ENCODE measurements at regions not wholly inside any gene's neighbourhood (a gene's known extent, or its start where the extent isn't known, plus 50 kb on each side); places are given as distances from the start of the nearest gene placed in this dataset.

DNA sequence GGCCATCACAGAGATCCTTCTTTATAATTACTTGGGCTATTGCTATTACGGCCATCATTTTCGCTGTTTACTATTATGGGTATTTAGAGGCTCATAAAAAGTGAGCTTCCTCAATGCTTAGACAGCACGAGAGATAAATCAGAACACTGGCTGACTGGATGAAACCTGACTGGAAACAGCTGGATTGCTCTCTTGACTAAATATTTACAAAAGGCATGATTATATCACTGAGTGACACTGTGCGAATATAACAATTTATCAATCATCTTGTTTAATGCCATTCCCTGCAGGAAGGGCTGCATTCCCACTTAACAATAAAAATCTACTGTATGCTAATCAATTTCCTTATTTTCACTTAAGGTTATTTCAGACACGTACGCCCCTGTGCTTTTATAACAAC lies 260.1 kb upstream of the ARID1B start:
- no peak for DNase-seq (ENCODE audit: low read depth)

DNA sequence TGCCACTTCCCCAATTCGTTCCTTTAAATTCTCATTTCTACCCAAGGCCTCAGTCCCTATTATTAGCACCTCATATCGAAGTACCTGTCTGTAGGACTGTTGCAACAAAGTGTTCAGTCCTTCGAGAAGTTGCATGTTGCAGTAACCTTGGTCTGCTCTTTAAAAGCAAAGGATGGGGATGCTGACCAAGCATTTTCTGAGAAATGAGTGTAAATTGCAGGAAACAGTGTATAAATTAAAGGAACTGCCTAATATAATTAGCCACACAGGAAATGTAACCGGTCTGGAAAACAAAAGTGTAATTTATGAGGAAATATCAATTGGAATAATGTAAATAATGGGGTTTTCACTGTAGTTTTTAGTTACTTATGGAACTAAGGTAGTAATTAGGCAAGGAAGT lies 261.9 kb upstream of the ARID1B start:
- no peak for DNase-seq (ENCODE audit: low read depth)

GRCh38 chr6:156513504-156513903 lies 263.7 kb upstream of the ARID1B start:
- no peak for DNase-seq (ENCODE audit: low read depth)

- no peak for DNase-seq (ENCODE audit: low read depth)
These were observed 265.6 kb upstream of the ARID1B start for GRCh38 chr6:156511570-156511969.

- no peak for DNase-seq (ENCODE audit: low read depth)
These were observed 266.1 kb upstream of the ARID1B start for GRCh38 chr6:156511051-156511450.

DNA sequence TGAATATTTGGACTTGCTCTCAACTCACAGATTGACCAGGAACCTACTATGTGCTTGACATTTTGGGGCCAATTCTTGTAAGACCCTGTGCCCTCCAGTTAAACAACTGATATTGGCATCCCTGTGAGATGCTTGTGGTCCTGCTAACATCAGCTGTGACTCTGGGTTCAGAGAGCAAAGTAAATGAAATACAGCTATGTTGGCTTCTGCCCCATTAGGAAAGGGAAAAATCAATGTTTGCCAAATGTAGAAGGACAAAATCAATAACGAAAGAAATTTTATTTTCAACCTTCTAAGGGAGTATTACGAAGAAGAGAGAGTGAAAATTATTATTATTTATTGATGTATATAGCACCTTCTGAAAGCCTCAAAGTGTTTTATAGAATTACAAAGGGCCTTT lies 266.9 kb upstream of the ARID1B start:
- no peak for DNase-seq (ENCODE audit: low read depth)

- no peak for DNase-seq (ENCODE audit: low read depth)
These were observed 267.7 kb upstream of the ARID1B start for GRCh38 chr6:156509496-156509895.

DNA sequence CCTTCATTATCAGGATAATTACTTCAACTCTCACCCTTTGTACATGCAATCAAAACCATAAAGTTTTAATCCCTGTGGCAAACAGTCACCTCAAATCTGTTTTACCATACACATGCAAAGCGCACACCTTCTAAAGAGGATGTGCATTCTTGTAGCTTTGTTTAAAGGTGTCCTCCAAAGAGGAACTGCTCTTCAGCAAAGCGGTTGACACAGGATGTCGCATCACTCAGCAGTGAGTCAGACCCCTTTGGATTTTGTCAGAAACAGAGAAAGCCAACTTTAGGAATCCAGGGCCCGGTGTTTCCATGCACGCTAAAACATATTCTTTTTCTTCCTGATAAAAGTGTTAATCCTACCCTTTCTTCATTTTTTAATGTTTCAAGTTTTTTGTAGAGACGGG lies 268.3 kb upstream of the ARID1B start:
- DNase-seq (ENCODE audit: low read depth) = no peak

GRCh38 chr6:156508126-156508525 lies 269.1 kb upstream of the ARID1B start:
- DNase-seq (ENCODE audit: low read depth) = no peak

- DNase-seq (ENCODE audit: low read depth) = no peak
These were observed 269.5 kb upstream of the ARID1B start for GRCh38 chr6:156507656-156508055.

- DNase-seq (ENCODE audit: low read depth) = no peak
These were observed 270.1 kb upstream of the ARID1B start for GRCh38 chr6:156507106-156507505.

DNA sequence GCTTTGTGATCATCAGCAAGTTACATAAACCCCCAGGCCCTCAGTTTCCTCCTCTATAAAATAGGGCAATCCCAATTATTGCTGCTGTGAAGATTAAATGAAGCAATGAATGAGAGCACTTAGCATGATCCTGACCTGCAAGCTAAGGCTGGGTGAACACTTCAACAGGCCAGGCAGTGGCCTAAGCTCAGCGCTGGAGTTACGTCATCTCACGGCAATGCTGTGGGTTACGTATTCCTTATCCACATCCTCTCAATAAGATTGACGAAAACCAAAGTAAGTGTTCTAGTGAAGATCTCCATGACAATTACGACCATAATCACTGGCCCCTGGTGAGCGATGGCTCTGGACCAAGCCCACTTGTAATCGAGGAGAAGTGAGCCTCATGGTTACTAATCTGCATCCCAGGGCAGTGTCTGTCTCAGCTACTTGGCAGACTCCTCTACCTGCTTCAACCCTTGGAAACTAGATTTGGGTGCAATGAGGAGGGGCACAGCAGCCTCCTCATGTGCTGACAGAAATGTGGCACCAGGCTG lies 274.1 kb upstream of the ARID1B start:
- no peak for DNase-seq (ENCODE audit: low read depth)

DNA sequence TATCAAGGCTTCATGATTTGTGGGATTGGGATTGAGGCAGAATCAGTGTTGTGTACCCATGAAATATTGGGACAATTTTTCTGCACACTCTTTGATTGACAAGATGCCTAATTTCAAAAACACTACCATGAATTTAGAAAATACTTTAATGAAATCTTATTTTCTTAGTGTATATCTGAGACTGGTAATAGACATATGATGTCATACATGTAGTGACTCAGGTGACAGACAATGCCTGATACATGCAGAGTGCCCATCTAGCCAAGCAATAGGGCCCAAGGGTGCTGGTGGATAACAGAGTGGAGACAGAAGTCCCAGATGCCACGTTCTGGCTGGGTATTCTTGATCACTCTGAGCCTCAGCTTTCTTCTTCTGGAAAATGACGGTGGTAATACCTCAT lies 279.6 kb upstream of the ARID1B start:
- DNase-seq (ENCODE audit: low read depth) = no peak

DNA sequence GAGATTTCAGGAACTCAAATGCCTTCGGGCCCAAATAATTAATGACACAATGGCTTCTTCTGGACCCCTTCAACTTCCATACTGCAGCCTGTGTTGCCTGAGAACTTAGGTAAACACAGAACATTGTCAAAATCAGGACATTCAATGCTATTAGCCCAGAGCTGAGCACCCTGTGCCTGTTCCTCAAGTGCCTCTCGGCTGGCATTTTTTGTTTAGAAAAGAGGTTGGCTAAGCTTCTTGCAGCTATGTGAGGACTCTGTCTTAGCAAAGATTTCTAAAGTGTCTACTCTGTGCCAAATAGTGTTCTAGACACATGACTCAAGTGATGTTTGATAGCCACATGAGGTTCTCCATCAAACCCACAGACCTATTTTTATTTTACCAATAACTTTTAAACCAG lies 289.3 kb upstream of the ARID1B start:
- DNase-seq (ENCODE audit: low read depth) = no peak

DNA sequence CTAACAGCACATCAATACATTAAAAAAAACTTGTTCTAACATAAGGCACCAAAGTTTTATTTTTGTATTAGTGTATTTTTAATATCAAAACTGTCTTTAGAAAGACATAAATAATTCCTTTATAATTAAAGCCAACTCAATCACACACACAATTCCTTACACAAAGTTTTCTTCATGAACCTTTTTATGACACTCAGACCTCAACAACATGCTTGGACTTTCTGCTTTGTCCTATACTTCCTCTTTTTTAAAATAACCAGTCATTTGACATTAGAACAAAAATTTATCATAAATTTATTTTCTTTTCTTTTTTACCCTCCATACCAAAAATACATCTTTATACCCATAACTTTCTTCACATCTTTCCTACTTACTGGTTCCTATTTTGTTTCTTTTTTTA lies 292.0 kb upstream of the ARID1B start:
- no peak for DNase-seq (ENCODE audit: low read depth)

- no peak for DNase-seq (ENCODE audit: low read depth)
These were observed 302.6 kb upstream of the ARID1B start for GRCh38 chr6:156474507-156475120.

- no peak for DNase-seq (ENCODE audit: low read depth)
These were observed 306.2 kb upstream of the ARID1B start for GRCh38 chr6:156471000-156471399.

DNA sequence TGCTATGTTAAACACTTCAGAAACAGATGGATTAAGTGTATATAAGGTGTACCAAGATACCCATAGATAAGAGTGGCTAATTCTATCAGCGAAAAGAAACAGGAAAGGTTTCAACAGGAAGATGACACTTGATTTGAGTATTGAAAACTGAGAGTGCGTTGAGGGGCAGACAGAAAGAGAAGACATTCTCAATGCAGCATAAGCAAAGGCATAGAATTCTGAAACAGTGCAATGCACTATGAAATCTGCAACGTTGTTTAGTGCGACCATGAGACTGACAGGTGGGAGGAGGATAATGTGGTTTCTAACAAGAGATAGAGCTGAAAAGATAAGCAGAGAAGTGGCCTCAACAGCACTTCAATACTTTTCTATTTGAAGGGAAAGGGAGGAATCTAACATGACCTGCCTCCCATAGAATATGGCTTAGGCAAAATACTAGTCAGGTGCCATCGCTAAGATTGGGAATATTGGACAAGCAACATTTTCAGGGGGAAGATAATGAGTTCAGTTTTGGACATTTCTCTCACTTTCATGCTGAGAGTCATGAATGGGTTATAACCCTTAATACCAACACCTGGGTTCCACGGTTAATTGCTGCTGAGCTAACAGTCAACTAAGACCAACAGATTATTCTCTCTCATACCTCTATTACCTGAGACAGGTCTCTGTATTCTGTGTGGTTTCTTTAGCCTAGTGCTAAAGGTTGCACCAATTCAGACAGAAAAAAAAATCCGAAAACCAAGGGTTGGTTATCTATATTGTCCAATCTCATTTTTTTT lies 312.9 kb upstream of the ARID1B start:
- DNase-seq (ENCODE audit: low read depth) = no peak

DNA sequence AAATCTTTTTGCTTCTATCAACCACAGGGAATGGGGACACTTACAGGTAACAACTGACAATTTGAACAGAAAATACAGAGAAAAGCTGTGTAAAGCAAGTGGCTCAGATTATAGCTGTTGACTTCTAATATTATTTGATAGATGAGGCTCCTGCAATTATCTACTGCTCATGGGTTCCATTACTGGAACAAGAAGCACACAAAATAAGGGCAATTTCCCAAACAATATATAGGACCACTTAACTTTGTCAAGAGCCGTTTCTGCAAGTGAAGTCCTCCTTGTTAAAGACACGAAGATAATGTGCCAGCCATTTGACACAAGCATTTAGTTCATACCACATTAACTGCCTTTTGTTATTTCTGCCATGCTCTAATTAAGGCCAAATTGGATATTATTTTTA lies 315.5 kb upstream of the ARID1B start:
- no peak for DNase-seq (ENCODE audit: low read depth)

- DNase-seq (ENCODE audit: low read depth) = no peak
These were observed 319.6 kb upstream of the ARID1B start for GRCh38 chr6:156457601-156458000.

- DNase-seq (ENCODE audit: low read depth) = no peak
These were observed 321.3 kb upstream of the ARID1B start for GRCh38 chr6:156455847-156456246.

GRCh38 chr6:156454867-156455266 lies 322.3 kb upstream of the ARID1B start:
- no peak for DNase-seq (ENCODE audit: low read depth)

DNA sequence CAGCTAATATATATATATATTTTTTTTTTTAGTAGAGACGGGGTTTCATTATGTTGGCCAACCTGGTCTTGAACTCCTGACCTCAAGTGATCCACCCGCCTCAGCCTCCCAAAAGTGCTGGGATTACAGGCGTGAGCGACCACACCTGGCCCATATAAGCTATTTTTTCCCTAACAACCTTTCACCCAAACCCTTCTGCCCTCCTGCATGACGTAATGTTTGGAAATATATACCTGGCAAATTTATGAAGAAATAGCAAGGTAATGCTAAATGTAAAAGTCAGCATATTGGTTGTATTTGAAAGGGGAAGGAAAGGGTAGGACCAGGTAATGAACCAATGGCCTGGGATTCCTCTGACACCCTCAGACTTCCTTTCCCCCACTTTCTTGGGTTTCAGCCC lies 325.5 kb upstream of the ARID1B start:
- DNase-seq (ENCODE audit: low read depth) = no peak

- DNase-seq (ENCODE audit: low read depth) = no peak
These were observed 326.1 kb upstream of the ARID1B start for GRCh38 chr6:156451088-156451487.

Measured in fibroblast of the conjunctiva (primary cell).